ENCODE measurements at regions not wholly inside any gene's neighbourhood (a gene's known extent, or its start where the extent isn't known, plus 50 kb on each side); places are given as distances from the start of the nearest gene placed in this dataset.

- TF ChIP-seq POLR2A (IDR thresholded peaks at IDR 0.05) = no peak
- TF ChIP-seq CTCF (IDR thresholded peaks at IDR 0.05) = no peak
- no peak for TF ChIP-seq POLR2AphosphoS5 (IDR thresholded peaks at IDR 0.05; ENCODE audit: insufficient read depth in 1 of 2, low read depth in 1 of 2)
These were observed 201.4 kb upstream of the PCDH15 start for GRCh38 chr10:55002420-55002819.

Measured in vagina (tissue), 2 donors.